ENCODE measurements at regions not wholly inside any gene's neighbourhood (a gene's known extent, or its start where the extent isn't known, plus 50 kb on each side); places are given as distances from the start of the nearest gene placed in this dataset.

- no peak overlapping the region for H3K27ac Mint-ChIP-seq (ENCODE audit: low read depth)
- ATAC-seq (replicated peaks; ENCODE audit: extremely low read depth, poor library complexity, severe bottlenecking): no peak
- H3K36me3 Mint-ChIP-seq (ENCODE audit: insufficient read depth): no peaks in the 10 kb centered on the region
- peaks cover 24% of the 10 kb centered on the region for H3K27me3 Mint-ChIP-seq
- DNase-seq (ENCODE audit: low spot score in 2 of 2): no peak
- no peak overlapping the region for H3K4me3 Mint-ChIP-seq
- H3K9me3 Mint-ChIP-seq: peaks cover 3% of the 10 kb centered on the region
- H3K4me1 Mint-ChIP-seq: no peaks in the 10 kb centered on the region
These were observed 230.2 kb downstream of the ZNF516 start for GRCh38 chr18:76264876-76265250.

GRCh38 chr18:76264198-76264875, 230.7 kb downstream of the ZNF516 start:
- no peaks in the 10 kb centered on the region for H3K9me3 Mint-ChIP-seq
- H3K4me1 Mint-ChIP-seq: no peaks in the 10 kb centered on the region
- peaks cover 24% of the 10 kb centered on the region for H3K27me3 Mint-ChIP-seq
- H3K27ac Mint-ChIP-seq (ENCODE audit: low read depth): no peak overlapping the region
- H3K4me3 Mint-ChIP-seq: no peak overlapping the region
- no peaks in the 10 kb centered on the region for H3K36me3 Mint-ChIP-seq (ENCODE audit: insufficient read depth)
- no peak for ATAC-seq (replicated peaks; ENCODE audit: extremely low read depth, poor library complexity, severe bottlenecking)
- no peak for DNase-seq (ENCODE audit: low spot score in 2 of 2)

GRCh38 chr18:76263046-76264005, 231.7 kb downstream of the ZNF516 start:
- Mint-ChIP-seq H3K27ac (ENCODE audit: low read depth) (no peak overlapping the region), H3K4me1 (no peaks in the 10 kb centered on the region), H3K27me3 (peaks cover 24% of the 10 kb centered on the region), H3K36me3 (ENCODE audit: insufficient read depth) (no peaks in the 10 kb centered on the region), H3K4me3 (no peak overlapping the region), H3K9me3 (no peaks in the 10 kb centered on the region)
- no peak for ATAC-seq (replicated peaks; ENCODE audit: extremely low read depth, poor library complexity, severe bottlenecking)
- no peak for DNase-seq (ENCODE audit: low spot score in 2 of 2)

GRCh38 chr18:76260941-76261472, 234.0 kb downstream of the ZNF516 start:
- Mint-ChIP-seq H3K27ac (ENCODE audit: low read depth) (no peak overlapping the region), H3K4me1 (no peaks in the 10 kb centered on the region), H3K27me3 (peaks cover 23% of the 10 kb centered on the region), H3K9me3 (no peaks in the 10 kb centered on the region), H3K4me3 (no peak overlapping the region), H3K36me3 (ENCODE audit: insufficient read depth) (no peaks in the 10 kb centered on the region)
- no peak for DNase-seq (ENCODE audit: low spot score in 2 of 2)
- ATAC-seq (replicated peaks; ENCODE audit: extremely low read depth, poor library complexity, severe bottlenecking): no peak

GRCh38 chr18:76259711-76260110, 235.3 kb downstream of the ZNF516 start:
- no peak for DNase-seq (ENCODE audit: low spot score in 2 of 2)
- Mint-ChIP-seq H3K4me1 (no peaks in the 10 kb centered on the region), H3K27me3 (peaks cover 19% of the 10 kb centered on the region), H3K9me3 (no peaks in the 10 kb centered on the region), H3K27ac (ENCODE audit: low read depth) (no peak overlapping the region), H3K36me3 (ENCODE audit: insufficient read depth) (no peaks in the 10 kb centered on the region), H3K4me3 (no peak overlapping the region)
- ATAC-seq (replicated peaks; ENCODE audit: extremely low read depth, poor library complexity, severe bottlenecking): no peak

- no peaks in the 10 kb centered on the region for H3K36me3 Mint-ChIP-seq (ENCODE audit: insufficient read depth)
- ATAC-seq (replicated peaks; ENCODE audit: extremely low read depth, poor library complexity, severe bottlenecking) (no peak), DNase-seq (ENCODE audit: low spot score in 2 of 2) (no peak)
- H3K9me3 Mint-ChIP-seq: no peaks in the 10 kb centered on the region
- no peaks in the 10 kb centered on the region for H3K4me1 Mint-ChIP-seq
- H3K27ac Mint-ChIP-seq (ENCODE audit: low read depth): no peak overlapping the region
- peaks cover 13% of the 10 kb centered on the region for H3K27me3 Mint-ChIP-seq
- no peak overlapping the region for H3K4me3 Mint-ChIP-seq
These were observed 235.9 kb downstream of the ZNF516 start for GRCh38 chr18:76259096-76259495.

- peaks cover 11% of the 10 kb centered on the region for H3K27me3 Mint-ChIP-seq
- H3K4me1 Mint-ChIP-seq: no peaks in the 10 kb centered on the region
- no peak overlapping the region for H3K27ac Mint-ChIP-seq (ENCODE audit: low read depth)
- H3K9me3 Mint-ChIP-seq: no peaks in the 10 kb centered on the region
- no peaks in the 10 kb centered on the region for H3K36me3 Mint-ChIP-seq (ENCODE audit: insufficient read depth)
- DNase-seq (ENCODE audit: low spot score in 2 of 2) (no peak), ATAC-seq (replicated peaks; ENCODE audit: extremely low read depth, poor library complexity, severe bottlenecking) (no peak)
- H3K4me3 Mint-ChIP-seq: no peak overlapping the region
These were observed 236.8 kb downstream of the ZNF516 start for GRCh38 chr18:76258209-76258608.

GRCh38 chr18:76255070-76255683, 239.9 kb downstream of the ZNF516 start:
- H3K4me3 Mint-ChIP-seq: no peak overlapping the region
- no peak for DNase-seq (ENCODE audit: low spot score in 2 of 2)
- H3K27me3 Mint-ChIP-seq: peaks cover 20% of the 10 kb centered on the region
- H3K27ac Mint-ChIP-seq (ENCODE audit: low read depth): no peak overlapping the region
- no peak for ATAC-seq (replicated peaks; ENCODE audit: extremely low read depth, poor library complexity, severe bottlenecking)
- H3K9me3 Mint-ChIP-seq: no peaks in the 10 kb centered on the region
- no peaks in the 10 kb centered on the region for H3K36me3 Mint-ChIP-seq (ENCODE audit: insufficient read depth)
- no peaks in the 10 kb centered on the region for H3K4me1 Mint-ChIP-seq

GRCh38 chr18:76252880-76253279, 242.2 kb downstream of the ZNF516 start:
- Mint-ChIP-seq H3K4me3 (no peak overlapping the region), H3K9me3 (no peaks in the 10 kb centered on the region), H3K27ac (ENCODE audit: low read depth) (no peak overlapping the region), H3K4me1 (no peaks in the 10 kb centered on the region), H3K36me3 (ENCODE audit: insufficient read depth) (no peaks in the 10 kb centered on the region), H3K27me3 (peaks cover 21% of the 10 kb centered on the region)
- no peak for DNase-seq (ENCODE audit: low spot score in 2 of 2)
- no peak for ATAC-seq (replicated peaks; ENCODE audit: extremely low read depth, poor library complexity, severe bottlenecking)

- no peak overlapping the region for H3K4me3 Mint-ChIP-seq
- H3K27me3 Mint-ChIP-seq: peaks cover 21% of the 10 kb centered on the region
- no peak for DNase-seq (ENCODE audit: low spot score in 2 of 2)
- H3K27ac Mint-ChIP-seq (ENCODE audit: low read depth): no peak overlapping the region
- no peak for ATAC-seq (replicated peaks; ENCODE audit: extremely low read depth, poor library complexity, severe bottlenecking)
- no peaks in the 10 kb centered on the region for H3K4me1 Mint-ChIP-seq
- H3K9me3 Mint-ChIP-seq: peaks cover 1% of the 10 kb centered on the region
- H3K36me3 Mint-ChIP-seq (ENCODE audit: insufficient read depth): no peaks in the 10 kb centered on the region
These were observed 242.9 kb downstream of the ZNF516 start for GRCh38 chr18:76252139-76252538.

- DNase-seq (ENCODE audit: low spot score in 2 of 2) (no peak), ATAC-seq (replicated peaks; ENCODE audit: extremely low read depth, poor library complexity, severe bottlenecking) (no peak)
- H3K9me3 Mint-ChIP-seq: peaks cover 5% of the 10 kb centered on the region
- H3K4me3 Mint-ChIP-seq: no peak overlapping the region
- no peaks in the 10 kb centered on the region for H3K36me3 Mint-ChIP-seq (ENCODE audit: insufficient read depth)
- peaks cover 21% of the 10 kb centered on the region for H3K27me3 Mint-ChIP-seq
- H3K27ac Mint-ChIP-seq (ENCODE audit: low read depth): no peak overlapping the region
- H3K4me1 Mint-ChIP-seq: no peaks in the 10 kb centered on the region
These were observed 243.4 kb downstream of the ZNF516 start for GRCh38 chr18:76251691-76252090.

GRCh38 chr18:76246590-76246989, 248.5 kb downstream of the ZNF516 start:
- Mint-ChIP-seq H3K4me3 (no peak overlapping the region), H3K4me1 (no peaks in the 10 kb centered on the region), H3K27me3 (peaks cover 10% of the 10 kb centered on the region), H3K36me3 (ENCODE audit: insufficient read depth) (no peaks in the 10 kb centered on the region), H3K9me3 (peaks cover 5% of the 10 kb centered on the region), H3K27ac (ENCODE audit: low read depth) (no peak overlapping the region)
- ATAC-seq (replicated peaks; ENCODE audit: extremely low read depth, poor library complexity, severe bottlenecking) (no peak), DNase-seq (ENCODE audit: low spot score in 2 of 2) (no peak)
